ENCODE measurements at regions not wholly inside any gene's neighbourhood (a gene's known extent, or its start where the extent isn't known, plus 50 kb on each side); places are given as distances from the start of the nearest gene placed in this dataset.

GRCh38 chr9:13467157-13467556, 187.7 kb upstream of the MPDZ start:
- intact Hi-C loops (cut with micrococcal nuclease) = no loop called here
- CTCF ChIA-PET = no interaction called here

GRCh38 chr9:13461414-13461991, 182.0 kb upstream of the MPDZ start:
- intact Hi-C loops (cut with micrococcal nuclease) = no loop called here
- no peaks in the 10 kb centered on the region for H3K4me1 Mint-ChIP-seq
- H3K36me3 Mint-ChIP-seq (ENCODE audit: low read depth) = no peaks in the 10 kb centered on the region
- no peak overlapping the region for H3K4me3 Mint-ChIP-seq
- ATAC-seq (ENCODE audit: low read depth) (no peak), DNase-seq (no peak)
- no peak overlapping the region for H3K27ac Mint-ChIP-seq
- TF ChIP-seq, protein P1, sequence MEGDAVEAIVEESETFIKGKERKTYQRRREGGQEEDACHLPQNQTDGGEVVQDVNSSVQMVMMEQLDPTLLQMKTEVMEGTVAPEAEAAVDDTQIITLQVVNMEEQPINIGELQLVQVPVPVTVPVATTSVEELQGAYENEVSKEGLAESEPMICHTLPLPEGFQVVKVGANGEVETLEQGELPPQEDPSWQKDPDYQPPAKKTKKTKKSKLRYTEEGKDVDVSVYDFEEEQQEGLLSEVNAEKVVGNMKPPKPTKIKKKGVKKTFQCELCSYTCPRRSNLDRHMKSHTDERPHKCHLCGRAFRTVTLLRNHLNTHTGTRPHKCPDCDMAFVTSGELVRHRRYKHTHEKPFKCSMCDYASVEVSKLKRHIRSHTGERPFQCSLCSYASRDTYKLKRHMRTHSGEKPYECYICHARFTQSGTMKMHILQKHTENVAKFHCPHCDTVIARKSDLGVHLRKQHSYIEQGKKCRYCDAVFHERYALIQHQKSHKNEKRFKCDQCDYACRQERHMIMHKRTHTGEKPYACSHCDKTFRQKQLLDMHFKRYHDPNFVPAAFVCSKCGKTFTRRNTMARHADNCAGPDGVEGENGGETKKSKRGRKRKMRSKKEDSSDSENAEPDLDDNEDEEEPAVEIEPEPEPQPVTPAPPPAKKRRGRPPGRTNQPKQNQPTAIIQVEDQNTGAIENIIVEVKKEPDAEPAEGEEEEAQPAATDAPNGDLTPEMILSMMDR (IDR thresholded peaks at IDR 0.05) = no peak
- CTCF ChIA-PET = no interaction called here
- H3K27me3 Mint-ChIP-seq = no peaks in the 10 kb centered on the region
- POLR2A ChIA-PET = no interaction called here
- peaks cover 4% of the 10 kb centered on the region for H3K9me3 Mint-ChIP-seq

More at GRCh38 chr9:13467157-13467556, 187.7 kb upstream of the MPDZ start:
- DNase-seq (no peak), ATAC-seq (ENCODE audit: low read depth) (no peak)
- Mint-ChIP-seq H3K9me3 (peaks cover 4% of the 10 kb centered on the region), H3K36me3 (ENCODE audit: low read depth) (no peaks in the 10 kb centered on the region), H3K27me3 (no peaks in the 10 kb centered on the region), H3K4me3 (no peak overlapping the region), H3K4me1 (no peaks in the 10 kb centered on the region), H3K27ac (no peak overlapping the region)
- POLR2A ChIA-PET = no interaction called here
- TF ChIP-seq, protein P1 (IDR thresholded peaks at IDR 0.05) = no peak

- ChIA-PET CTCF (no interaction called here), POLR2A (no interaction called here)
- no peak overlapping the region for H3K4me3 Mint-ChIP-seq
- H3K27ac Mint-ChIP-seq = no peak overlapping the region
- no peaks in the 10 kb centered on the region for H3K4me1 Mint-ChIP-seq
- no peaks in the 10 kb centered on the region for H3K27me3 Mint-ChIP-seq
- TF ChIP-seq, protein P1 (IDR thresholded peaks at IDR 0.05) = no peak
- H3K9me3 Mint-ChIP-seq = peaks cover 4% of the 10 kb centered on the region
- intact Hi-C loops (cut with micrococcal nuclease) = no loop called here
- ATAC-seq (ENCODE audit: low read depth) (no peak), DNase-seq (no peak)
- no peaks in the 10 kb centered on the region for H3K36me3 Mint-ChIP-seq (ENCODE audit: low read depth)
Observed at GRCh38 chr9:13459071-13459470, 179.6 kb upstream of the MPDZ start.

- ChIA-PET CTCF (no interaction called here), POLR2A (no interaction called here)
- Mint-ChIP-seq H3K36me3 (ENCODE audit: low read depth) (no peaks in the 10 kb centered on the region), H3K4me3 (no peak overlapping the region), H3K4me1 (no peaks in the 10 kb centered on the region), H3K9me3 (peaks cover 3% of the 10 kb centered on the region), H3K27ac (no peak overlapping the region), H3K27me3 (no peaks in the 10 kb centered on the region)
- TF ChIP-seq, protein P1 (IDR thresholded peaks at IDR 0.05) = no peak
- DNase-seq = no peak
- ATAC-seq (ENCODE audit: low read depth) = no peak
- intact Hi-C loops (cut with micrococcal nuclease) = no loop called here
Observed at GRCh38 chr9:13457795-13458194, 178.3 kb upstream of the MPDZ start.

- TF ChIP-seq, protein P1 (IDR thresholded peaks at IDR 0.05) = no peak
- ChIA-PET CTCF (no interaction called here), POLR2A (no interaction called here)
- Mint-ChIP-seq H3K9me3 (no peaks in the 10 kb centered on the region), H3K4me1 (no peaks in the 10 kb centered on the region), H3K4me3 (no peak overlapping the region), H3K27ac (no peak overlapping the region), H3K27me3 (no peaks in the 10 kb centered on the region), H3K36me3 (ENCODE audit: low read depth) (no peaks in the 10 kb centered on the region)
- ATAC-seq (ENCODE audit: low read depth) (no peak), DNase-seq (no peak)
- intact Hi-C loops (cut with micrococcal nuclease) = no loop called here
Observed at GRCh38 chr9:13450723-13451122, 171.2 kb upstream of the MPDZ start.
